ENCODE measurements at regions not wholly inside any gene's neighbourhood (a gene's known extent, or its start where the extent isn't known, plus 50 kb on each side); places are given as distances from the start of the nearest gene placed in this dataset.

DNA sequence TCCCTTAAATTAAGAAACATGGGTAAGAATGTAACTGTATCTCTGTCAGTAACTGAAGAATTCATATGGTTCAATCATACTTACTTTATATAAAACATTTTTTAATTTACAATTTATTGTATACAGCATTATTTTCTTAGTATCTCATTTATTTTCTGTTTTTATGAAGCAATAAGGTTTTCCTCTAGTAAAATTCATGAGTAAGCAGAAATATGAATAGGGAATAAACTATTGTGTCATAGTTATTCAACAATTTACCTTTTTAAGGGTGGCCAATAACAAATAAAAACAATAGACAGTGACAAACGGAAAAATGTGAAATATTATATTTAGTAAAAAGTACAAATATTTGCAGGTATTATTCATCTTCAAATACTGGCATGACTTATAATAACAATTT lies 624.4 kb downstream of the TECRL start:
- TF ChIP-seq, protein P1, sequence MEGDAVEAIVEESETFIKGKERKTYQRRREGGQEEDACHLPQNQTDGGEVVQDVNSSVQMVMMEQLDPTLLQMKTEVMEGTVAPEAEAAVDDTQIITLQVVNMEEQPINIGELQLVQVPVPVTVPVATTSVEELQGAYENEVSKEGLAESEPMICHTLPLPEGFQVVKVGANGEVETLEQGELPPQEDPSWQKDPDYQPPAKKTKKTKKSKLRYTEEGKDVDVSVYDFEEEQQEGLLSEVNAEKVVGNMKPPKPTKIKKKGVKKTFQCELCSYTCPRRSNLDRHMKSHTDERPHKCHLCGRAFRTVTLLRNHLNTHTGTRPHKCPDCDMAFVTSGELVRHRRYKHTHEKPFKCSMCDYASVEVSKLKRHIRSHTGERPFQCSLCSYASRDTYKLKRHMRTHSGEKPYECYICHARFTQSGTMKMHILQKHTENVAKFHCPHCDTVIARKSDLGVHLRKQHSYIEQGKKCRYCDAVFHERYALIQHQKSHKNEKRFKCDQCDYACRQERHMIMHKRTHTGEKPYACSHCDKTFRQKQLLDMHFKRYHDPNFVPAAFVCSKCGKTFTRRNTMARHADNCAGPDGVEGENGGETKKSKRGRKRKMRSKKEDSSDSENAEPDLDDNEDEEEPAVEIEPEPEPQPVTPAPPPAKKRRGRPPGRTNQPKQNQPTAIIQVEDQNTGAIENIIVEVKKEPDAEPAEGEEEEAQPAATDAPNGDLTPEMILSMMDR (IDR thresholded peaks at IDR 0.05; ENCODE audit: low read depth, low read length), result no peak
- H3K4me3 ChIP-seq (ENCODE audit: low read depth, low read length), result no peak overlapping the region

DNA sequence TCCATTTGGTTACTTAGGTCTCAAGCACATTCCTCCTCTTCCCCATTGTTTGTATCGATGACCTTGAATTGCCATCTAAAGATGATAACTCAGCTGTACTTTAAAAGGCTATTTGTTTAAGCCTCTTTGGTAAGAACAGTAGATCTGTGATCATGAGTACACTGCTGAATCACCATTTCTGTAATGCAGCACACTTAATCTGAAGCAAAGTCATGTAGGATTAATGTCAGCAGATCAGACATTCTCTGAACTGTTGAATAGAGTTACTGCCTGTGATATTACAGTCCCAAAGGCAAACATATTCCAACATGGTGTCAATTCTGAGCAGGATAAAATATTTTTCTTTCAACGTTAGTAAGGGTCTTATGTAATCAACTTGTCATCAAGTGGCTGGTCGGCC lies 631.6 kb downstream of the TECRL start:
- TF ChIP-seq, protein P1 (IDR thresholded peaks at IDR 0.05; ENCODE audit: low read depth, low read length), result no peak

GRCh38 chr4:63764400-63764799 lies 644.9 kb downstream of the TECRL start:
- no peak overlapping the region for H3K4me3 ChIP-seq (ENCODE audit: low read depth, low read length)
- TF ChIP-seq, protein P1 (IDR thresholded peaks at IDR 0.05; ENCODE audit: low read depth, low read length), result no peak

More for the DNA sequence above, 631.6 kb downstream of the TECRL start:
- H3K4me3 ChIP-seq (ENCODE audit: low read depth, low read length), result no peak overlapping the region

DNA sequence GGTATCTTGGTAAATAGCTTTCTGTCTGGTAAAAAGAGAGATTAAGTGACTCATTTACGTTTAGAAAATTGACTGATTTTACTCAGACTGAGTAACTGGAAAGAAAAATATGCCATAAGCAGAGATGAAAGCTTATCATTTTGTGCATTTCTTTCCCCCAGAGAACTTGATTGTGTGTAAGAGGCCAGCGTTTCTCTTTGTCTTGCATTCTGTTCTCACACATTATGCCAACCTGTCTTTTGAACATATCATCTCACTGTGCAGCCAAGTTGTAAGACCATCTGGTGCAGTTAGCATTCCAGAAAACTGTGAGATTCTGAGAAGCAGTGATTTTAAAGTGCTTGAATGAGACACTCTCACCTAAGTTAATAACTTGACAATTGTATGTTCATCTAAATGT lies 651.3 kb downstream of the TECRL start:
- TF ChIP-seq, protein P1 (IDR thresholded peaks at IDR 0.05; ENCODE audit: low read depth, low read length), result no peak

GRCh38 chr4:63742882-63743281 lies 666.4 kb downstream of the TECRL start:
- TF ChIP-seq, protein P1 (IDR thresholded peaks at IDR 0.05; ENCODE audit: low read depth, low read length), result no peak
- H3K4me3 ChIP-seq (ENCODE audit: low read depth, low read length), result no peak overlapping the region

More for the DNA sequence above, 651.3 kb downstream of the TECRL start:
- H3K4me3 ChIP-seq (ENCODE audit: low read depth, low read length), result no peak overlapping the region

DNA sequence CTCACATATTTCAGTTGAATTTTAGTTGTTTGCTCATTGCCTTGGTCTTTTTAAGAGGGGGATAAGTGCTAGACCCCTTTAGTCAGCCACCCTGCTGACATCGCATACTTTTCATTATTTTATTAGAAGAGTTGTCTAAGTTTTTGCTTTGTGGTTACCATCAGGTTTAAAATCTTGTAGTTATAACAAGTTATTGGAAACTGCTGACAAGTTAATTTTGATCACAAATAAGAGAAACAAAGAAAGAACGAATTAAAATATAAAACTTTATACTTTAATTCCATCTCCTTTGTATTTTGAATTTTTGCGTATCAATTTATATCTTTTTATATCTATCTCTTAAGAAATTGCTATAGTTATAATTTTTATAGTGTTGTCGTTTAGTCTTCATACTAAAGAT lies 679.7 kb downstream of the TECRL start:
- TF ChIP-seq, protein P1 (IDR thresholded peaks at IDR 0.05; ENCODE audit: low read depth, low read length), result no peak
- no peak overlapping the region for H3K4me3 ChIP-seq (ENCODE audit: low read depth, low read length)

GRCh38 chr4:63728480-63729177 lies 680.6 kb downstream of the TECRL start:
- no peak overlapping the region for H3K4me3 ChIP-seq (ENCODE audit: low read depth, low read length)
- TF ChIP-seq, protein P1 (IDR thresholded peaks at IDR 0.05; ENCODE audit: low read depth, low read length), result no peak

Measured in WI38 (cell line).